Liver (tissue), 8 donors: ENCODE measurements at regions not wholly inside any gene's neighbourhood (a gene's known extent, or its start where the extent isn't known, plus 50 kb on each side); places are given as distances from the start of the nearest gene placed in this dataset.

Experiments
- DNase-seq: peaks from one replicate; pipeline ENCODE4 v3.0.0-alpha.2; 2017; ENCODE audit warnings: low spot score
- H3K27ac ChIP-seq, 2 donors: one replicate each; pipeline ENCODE4 v1.7.0; 2013; ENCODE audit warnings: inconsistent platforms in 2 of 2, low read length in 2 of 2, control low read depth in 1 of 2, low read depth in 1 of 2, mild to moderate bottlenecking in 1 of 2
- H3K27me3 ChIP-seq, 4 donors: one replicate each; pipeline versions ENCODE4 v1.6.1 to v1.7.0; 2013; ENCODE audit warnings: low read length in 3 of 4, inconsistent platforms in 1 of 4, mild to moderate bottlenecking in 1 of 4, moderate library complexity in 1 of 4; ENCODE audit not compliant: control insufficient read depth in 4 of 4, insufficient read depth in 4 of 4
- H3K36me3 ChIP-seq, 4 donors: one replicate each; pipeline versions ENCODE4 v1.6.1 to v1.7.0; 2013; ENCODE audit warnings: low read length in 3 of 4, mild to moderate bottlenecking in 3 of 4, low read depth in 1 of 4, moderate library complexity in 1 of 4; ENCODE audit not compliant: control insufficient read depth in 4 of 4, insufficient read depth in 3 of 4
- H3K4me1 ChIP-seq, 4 donors: one replicate each; pipeline versions ENCODE4 v1.6.1 to v1.7.0; 2013; ENCODE audit warnings: low read length in 3 of 4, mild to moderate bottlenecking in 3 of 4, moderate library complexity in 1 of 4; ENCODE audit not compliant: control insufficient read depth in 4 of 4, insufficient read depth in 4 of 4
- H3K4me3 ChIP-seq, 3 donors: one replicate each; pipeline versions ENCODE4 v1.6.1 to v1.7.0; 2013; ENCODE audit warnings: low read length in 3 of 3, control low read depth in 1 of 3, low read depth in 1 of 3, mild to moderate bottlenecking in 1 of 3
- H3K9ac ChIP-seq, 2 donors: one replicate each; pipeline ENCODE4 v1.7.0; 2013; ENCODE audit warnings: low read length in 2 of 2, mild to moderate bottlenecking in 2 of 2, moderate library complexity in 2 of 2, control low read depth in 1 of 2, low read depth in 1 of 2
- H3K9me3 ChIP-seq, 4 donors: one replicate each; pipeline versions ENCODE4 v1.6.1 to v1.7.0; 2013; ENCODE audit warnings: low read length in 3 of 4; ENCODE audit not compliant: control insufficient read depth in 4 of 4
- CTCF ChIP-seq: fragments of 150-350 bp; IDR thresholded peaks from 2 replicates; pipeline ENCODE4 v1.5.1; 2017; ENCODE audit warnings: improper control_type of control experiment, low read depth, low read length; ENCODE audit not compliant: missing input control
- FOXA1 ChIP-seq: IDR thresholded peaks from 2 replicates; pipeline ENCODE4 v1.6.1; 2016; ENCODE audit warnings: antibody characterized with exemption
- FOXA2 ChIP-seq: IDR thresholded peaks from 2 replicates; pipeline ENCODE4 v1.6.1; 2016; ENCODE audit warnings: antibody characterized with exemption
- GABPA ChIP-seq, 2 donors: IDR thresholded peaks in 1 of 2; conservative IDR thresholded peaks in 1 of 2; 2 replicates each; pipeline ENCODE4 v1.6.1; 2016; ENCODE audit warnings: antibody characterized with exemption in 2 of 2, mild to moderate bottlenecking in 1 of 2, moderate library complexity in 1 of 2
- HNF4A ChIP-seq, 2 donors: conservative IDR thresholded peaks; 2 replicates each; pipeline ENCODE4 v1.6.1; 2016; ENCODE audit warnings: antibody characterized with exemption in 2 of 2, mild to moderate bottlenecking in 2 of 2
- HNF4G ChIP-seq: IDR thresholded peaks from 2 replicates; pipeline ENCODE4 v1.6.1; 2016; ENCODE audit warnings: antibody characterized with exemption
- MAX ChIP-seq: IDR thresholded peaks from 2 replicates; pipeline ENCODE4 v1.6.1; 2016; ENCODE audit warnings: antibody characterized with exemption
- NR2F2 ChIP-seq: IDR thresholded peaks from 2 replicates; pipeline ENCODE4 v1.6.1; 2016; ENCODE audit warnings: antibody characterized with exemption
- RAD21 ChIP-seq, 2 donors: IDR thresholded peaks; 2 replicates each; pipeline ENCODE4 v1.6.1; 2016; ENCODE audit warnings: antibody characterized with exemption in 2 of 2, mild to moderate bottlenecking in 2 of 2
- REST ChIP-seq: IDR thresholded peaks from 2 replicates; pipeline ENCODE4 v1.6.1; 2016; ENCODE audit warnings: antibody characterized with exemption, mild to moderate bottlenecking
- TAF1 ChIP-seq: conservative IDR thresholded peaks from 2 replicates; pipeline ENCODE4 v1.6.1; 2016; ENCODE audit warnings: antibody characterized with exemption, mild to moderate bottlenecking
- ZBTB33 ChIP-seq: IDR thresholded peaks from 2 replicates; pipeline ENCODE4 v1.6.1; 2016; ENCODE audit warnings: antibody characterized with exemption
- WGBS: extraction: QIAGEN DNeasy Blood & Tissue Kit; methylation state at CpG from one replicate; pipeline ENCODE4 v1.1.7; 2013; 5-methylcytosine and 5-hydroxymethylcytosine counted together
- donor health status: healthy.
- donor health status: healthy.
- donor health status: healthy.
- donor health status: healthy.
- donor health status: healthy.

GRCh38 chr3:168828943-168829342, 733.2 kb upstream of the GOLIM4 start (continued):
- TF ChIP-seq REST, result no peak

GRCh38 chr3:168828536-168828935, 732.8 kb upstream of the GOLIM4 start:
- H3K4me1 ChIP-seq, result no peaks in the 10 kb centered on the region
- H3K27me3 ChIP-seq, result no peaks in the 10 kb centered on the region
- no peak overlapping the region for H3K27ac ChIP-seq
- TF ChIP-seq MAX, result no peak
- no peak for TF ChIP-seq NR2F2
- no peak for TF ChIP-seq GABPA (IDR thresholded peaks at IDR 0.05 in 1 of 2, conservative IDR thresholded peaks at IDR 0.05 in 1 of 2)
- TF ChIP-seq CTCF, result no peak
- no peak for TF ChIP-seq RAD21 (IDR thresholded peaks at IDR 0.05)
- no peak for TF ChIP-seq HNF4G
- TF ChIP-seq TAF1, result no peak
- TF ChIP-seq FOXA1, result no peak
- no peak for TF ChIP-seq ZBTB33
- no peak for TF ChIP-seq REST
- no peak for TF ChIP-seq HNF4A (conservative IDR thresholded peaks at IDR 0.05)
- no peak for TF ChIP-seq FOXA2
- H3K4me3 ChIP-seq, result no peak overlapping the region
- H3K9ac ChIP-seq, result no peak overlapping the region
- no peak for DNase-seq
- no peaks in the 10 kb centered on the region for H3K36me3 ChIP-seq
- H3K9me3 ChIP-seq, result no peaks in the 10 kb centered on the region
- 37% methylated on average over 1 of the region's 1 CpG for WGBS
